Tibial nerve (tissue), 4 donors: ENCODE measurements at regions not wholly inside any gene's neighbourhood (a gene's known extent, or its start where the extent isn't known, plus 50 kb on each side); places are given as distances from the start of the nearest gene placed in this dataset.
A peak's percentile ranks its signal among the peaks of the same experiment; 100 is the strongest.

Source experiments
- DNase-seq, 2 donors: peaks; one replicate each; pipeline ENCODE4 v3.0.0-alpha.2; 2019; ENCODE audit warnings: low spot score in 2 of 2
- H3K27ac ChIP-seq, 4 donors: fragments of 200-600 bp; sonication (generic) in 3 of 4; one replicate each; pipeline ENCODE4 v1.5.1; 2017 to 2019; ENCODE audit warnings: mild to moderate bottlenecking in 1 of 4
- H3K27me3 ChIP-seq, 2 donors: fragments of 200-600 bp; sonication (generic) in 1 of 2; one replicate each; pipeline versions ENCODE4 v1.5.1 to v1.6.0; 2017 to 2019
- H3K36me3 ChIP-seq, 3 donors: fragments of 200-600 bp; sonication (generic); one replicate each; pipeline ENCODE4 v1.5.1; 2018 to 2019
- H3K4me1 ChIP-seq, 4 donors: fragments of 200-600 bp; sonication (generic) in 3 of 4; one replicate each; pipeline ENCODE4 v1.5.1; 2017 to 2019
- H3K4me3 ChIP-seq, 4 donors: fragments of 200-600 bp; sonication (generic) in 3 of 4; one replicate each; pipeline ENCODE4 v1.5.1; 2017 to 2019; ENCODE audit warnings: mild to moderate bottlenecking in 1 of 4, moderate library complexity in 1 of 4
- H3K9me3 ChIP-seq, 4 donors: fragments of 200-600 bp; sonication (generic) in 3 of 4; one replicate each; pipeline ENCODE4 v1.5.1; 2017 to 2019
- EP300 ChIP-seq, 2 donors: sonication (generic); formaldehyde crosslinking; IDR thresholded peaks; one replicate each; pipeline ENCODE4 v1.6.1; 2017; ENCODE audit warnings: antibody characterized with exemption in 2 of 2, mild to moderate bottlenecking in 1 of 2
- POLR2A ChIP-seq, 2 donors: fragments of 450-650 bp; IDR thresholded peaks; one replicate each; pipeline ENCODE4 v1.6.1; 2017; ENCODE audit warnings: antibody characterized with exemption in 2 of 2, mild to moderate bottlenecking in 2 of 2, moderate library complexity in 2 of 2
- WGBS, 2 donors: methylation state at CpG; one replicate each; pipeline ENCODE4 v1.1.5; 2018; 5-methylcytosine and 5-hydroxymethylcytosine counted together
- TF ChIP-seq, protein P1 (sequence below), 5 experiments: fragments of 200-600 bp in 3 of 5; fragments of 450-650 bp in 2 of 5; sonication (generic) in 3 of 5; IDR thresholded peaks; one replicate each; pipeline ENCODE4 v1.5.1; 2016 to 2019; ENCODE audit warnings: antibody characterized with exemption in 5 of 5, mild to moderate bottlenecking in 3 of 5, moderate library complexity in 2 of 5

DNA sequence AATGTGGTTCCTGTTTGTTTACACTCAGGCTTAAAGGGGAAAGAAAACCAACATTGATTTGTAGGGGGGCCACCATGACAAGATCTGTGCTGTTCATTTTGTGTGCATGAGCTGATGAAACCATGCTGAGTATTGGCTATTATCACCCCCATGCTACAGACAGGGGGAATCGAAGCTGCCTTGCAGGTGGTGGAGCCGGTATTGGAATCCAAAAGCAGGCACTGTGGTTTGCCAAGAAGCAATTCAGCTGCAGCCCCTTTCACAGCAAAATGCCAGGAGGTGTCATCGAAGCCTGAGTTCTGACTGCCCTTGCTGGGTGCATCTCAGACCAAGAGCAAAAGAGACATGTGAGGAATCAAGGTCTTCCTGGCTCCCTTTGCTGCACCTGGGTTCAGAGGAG lies 221.9 kb downstream of the UXS1 start:
- no peak overlapping the region for H3K4me3 ChIP-seq
- no peaks in the 10 kb centered on the region for H3K36me3 ChIP-seq
- WGBS, 2 donors, result 48 to 52% methylated on average over 3 of the region's 3 CpGs
- DNase-seq, result no peak
- TF ChIP-seq, protein P1, sequence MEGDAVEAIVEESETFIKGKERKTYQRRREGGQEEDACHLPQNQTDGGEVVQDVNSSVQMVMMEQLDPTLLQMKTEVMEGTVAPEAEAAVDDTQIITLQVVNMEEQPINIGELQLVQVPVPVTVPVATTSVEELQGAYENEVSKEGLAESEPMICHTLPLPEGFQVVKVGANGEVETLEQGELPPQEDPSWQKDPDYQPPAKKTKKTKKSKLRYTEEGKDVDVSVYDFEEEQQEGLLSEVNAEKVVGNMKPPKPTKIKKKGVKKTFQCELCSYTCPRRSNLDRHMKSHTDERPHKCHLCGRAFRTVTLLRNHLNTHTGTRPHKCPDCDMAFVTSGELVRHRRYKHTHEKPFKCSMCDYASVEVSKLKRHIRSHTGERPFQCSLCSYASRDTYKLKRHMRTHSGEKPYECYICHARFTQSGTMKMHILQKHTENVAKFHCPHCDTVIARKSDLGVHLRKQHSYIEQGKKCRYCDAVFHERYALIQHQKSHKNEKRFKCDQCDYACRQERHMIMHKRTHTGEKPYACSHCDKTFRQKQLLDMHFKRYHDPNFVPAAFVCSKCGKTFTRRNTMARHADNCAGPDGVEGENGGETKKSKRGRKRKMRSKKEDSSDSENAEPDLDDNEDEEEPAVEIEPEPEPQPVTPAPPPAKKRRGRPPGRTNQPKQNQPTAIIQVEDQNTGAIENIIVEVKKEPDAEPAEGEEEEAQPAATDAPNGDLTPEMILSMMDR (IDR thresholded peaks at IDR 0.05), result no peak
- TF ChIP-seq POLR2A (IDR thresholded peaks at IDR 0.05), result no peak
- no peak for TF ChIP-seq EP300 (IDR thresholded peaks at IDR 0.05)
- H3K27me3 ChIP-seq, result no peaks in the 10 kb centered on the region
- H3K27ac ChIP-seq, result no peak overlapping the region
- H3K9me3 ChIP-seq, result peaks cover 0 to 14% (median 0%) of the 10 kb centered on the region in 4 donors
- H3K4me1 ChIP-seq, result no peaks in the 10 kb centered on the region

DNA sequence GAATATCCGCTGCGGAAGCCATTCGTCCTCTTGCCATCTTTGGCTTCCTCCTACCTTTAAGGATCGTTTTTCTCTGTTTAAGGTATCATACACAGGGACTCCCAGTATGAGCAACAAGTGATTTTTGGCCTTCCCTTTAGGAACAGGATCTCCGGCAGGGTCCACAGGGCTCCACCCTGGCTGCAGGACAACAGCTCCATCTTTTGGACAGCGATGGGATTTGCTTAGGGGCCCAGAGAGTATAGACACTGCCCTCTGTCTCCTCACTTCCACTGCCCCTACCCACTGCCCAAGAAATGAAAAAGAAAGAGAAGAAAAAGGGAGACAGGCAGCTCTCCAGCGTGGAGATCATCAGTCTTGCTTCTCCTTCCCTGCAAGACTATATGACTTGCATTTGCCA lies 224.5 kb downstream of the UXS1 start:
- WGBS, 2 donors, result 73 to 74% methylated on average over 7 of the region's 7 CpGs
- no peak overlapping the region for H3K27ac ChIP-seq
- no peak for DNase-seq
- H3K27me3 ChIP-seq, result no peaks in the 10 kb centered on the region
- no peak overlapping the region for H3K4me3 ChIP-seq
- peaks cover 0 to 9% (median 0%) of the 10 kb centered on the region in 4 donors for H3K9me3 ChIP-seq
- no peaks in the 10 kb centered on the region for H3K4me1 ChIP-seq
- no peak for TF ChIP-seq POLR2A (IDR thresholded peaks at IDR 0.05)
- TF ChIP-seq, protein P1 (IDR thresholded peaks at IDR 0.05), result no peak
- no peak for TF ChIP-seq EP300 (IDR thresholded peaks at IDR 0.05)
- no peaks in the 10 kb centered on the region for H3K36me3 ChIP-seq

DNA sequence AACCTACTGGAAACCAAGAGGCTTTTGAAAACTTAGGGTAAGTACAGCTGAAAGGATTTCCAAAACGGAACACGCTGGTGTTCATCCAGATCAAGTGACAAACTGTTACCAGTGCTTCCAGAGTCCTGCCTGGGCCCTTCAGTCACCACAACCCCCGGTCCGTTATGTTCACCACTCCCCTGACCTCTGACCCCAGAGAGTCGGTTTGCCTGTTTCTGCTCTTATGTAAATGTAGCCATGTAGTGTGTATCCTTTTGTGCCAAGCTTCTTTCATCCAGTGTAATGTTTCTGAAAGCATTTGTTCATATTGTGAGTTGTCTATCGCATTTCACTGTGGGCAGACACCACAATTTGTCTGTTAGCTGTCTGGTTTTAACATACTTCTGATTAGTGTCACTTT lies 217.5 kb downstream of the NCK2 start:
- WGBS, 2 donors, result 66 to 73% methylated on average over 6 of the region's 6 CpGs
- Histone ChIP-seq H3K27me3 (no peaks in the 10 kb centered on the region), H3K27ac (no peak overlapping the region), H3K4me1 (no peaks in the 10 kb centered on the region), H3K9me3 (no peaks in the 10 kb centered on the region), H3K36me3 (no peaks in the 10 kb centered on the region), H3K4me3 (no peak overlapping the region)
- TF ChIP-seq POLR2A (IDR thresholded peaks at IDR 0.05) (no peak), EP300 (IDR thresholded peaks at IDR 0.05) (no peak)
- TF ChIP-seq, protein P1 (IDR thresholded peaks at IDR 0.05), result no peak
- DNase-seq, result no peak

DNA sequence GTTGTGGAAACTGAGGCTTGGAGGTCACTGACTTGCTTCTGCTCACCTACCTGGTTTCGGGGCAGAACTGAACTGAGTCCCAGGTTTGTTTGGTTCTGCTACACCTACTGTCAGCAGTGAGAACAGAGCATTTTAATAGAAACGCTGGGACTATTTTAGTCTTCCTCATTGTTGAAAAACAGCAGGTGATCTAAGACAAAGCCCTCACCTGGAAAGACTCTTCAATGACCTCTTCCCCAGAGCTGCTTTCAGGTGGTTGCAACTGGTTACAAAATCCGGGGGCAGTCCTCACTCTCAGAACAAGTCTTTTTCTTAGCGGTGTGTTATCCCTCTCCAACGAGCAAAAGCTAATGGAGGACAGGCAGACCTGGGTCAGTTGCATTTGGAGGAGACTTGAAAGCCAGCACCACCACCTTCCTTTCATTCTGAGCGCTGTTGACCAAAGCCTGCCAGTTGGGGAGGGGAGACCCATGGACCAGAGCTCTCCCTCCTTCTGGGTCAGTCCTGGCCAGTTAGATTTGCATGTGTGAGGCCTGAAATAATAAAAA lies 217.0 kb downstream of the NCK2 start:
- no peaks in the 10 kb centered on the region for H3K27me3 ChIP-seq
- H3K4me1 ChIP-seq, result no peaks in the 10 kb centered on the region
- DNase-seq, result no peak
- H3K4me3 ChIP-seq, result no peak overlapping the region
- 92 to 96% methylated on average over 6 of the region's 6 CpGs for WGBS, 2 donors
- TF ChIP-seq EP300 (IDR thresholded peaks at IDR 0.05), result no peak
- TF ChIP-seq, protein P1 (IDR thresholded peaks at IDR 0.05), result no peak
- no peak for TF ChIP-seq POLR2A (IDR thresholded peaks at IDR 0.05)
- H3K36me3 ChIP-seq, result no peaks in the 10 kb centered on the region
- H3K9me3 ChIP-seq, result no peaks in the 10 kb centered on the region
- H3K27ac ChIP-seq, result no peak overlapping the region

DNA sequence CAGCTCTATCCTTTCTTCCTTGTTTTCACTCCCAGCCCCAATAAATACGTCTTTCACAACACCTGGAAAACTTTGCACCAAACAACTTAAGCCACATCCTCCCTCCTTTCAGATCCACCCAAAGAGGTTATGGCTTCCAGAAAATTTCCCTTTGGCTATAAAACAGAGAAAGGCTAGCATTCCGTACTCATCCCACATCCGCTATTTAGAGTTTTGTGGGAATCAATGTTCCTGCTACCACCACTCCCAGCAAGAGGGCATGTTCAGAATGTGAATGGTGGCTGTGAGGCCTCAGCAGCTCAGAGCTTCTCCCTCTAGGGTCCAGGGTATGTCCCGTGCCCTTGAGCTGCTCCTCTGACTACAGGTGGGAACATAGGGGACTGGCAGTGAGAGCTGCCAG lies 214.6 kb downstream of the NCK2 start:
- no peaks in the 10 kb centered on the region for H3K27me3 ChIP-seq
- no peak overlapping the region for H3K4me3 ChIP-seq
- no peaks in the 10 kb centered on the region for H3K9me3 ChIP-seq
- DNase-seq, result no peak
- H3K36me3 ChIP-seq, result no peaks in the 10 kb centered on the region
- WGBS, 2 donors, result 83 to 88% methylated on average over 3 to 4 of the region's 4 CpGs
- TF ChIP-seq EP300 (IDR thresholded peaks at IDR 0.05) (peak in 1 of 2 donors; percentile 5), POLR2A (IDR thresholded peaks at IDR 0.05) (no peak)
- TF ChIP-seq, protein P1 (IDR thresholded peaks at IDR 0.05), result no peak
- H3K27ac ChIP-seq, result peak overlapping the region in 2 of 4 donors; percentile 18 to 55
- H3K4me1 ChIP-seq, result no peaks in the 10 kb centered on the region
